MG63 (cell line): ENCODE measurements at regions not wholly inside any gene's neighbourhood (a gene's known extent, or its start where the extent isn't known, plus 50 kb on each side); places are given as distances from the start of the nearest gene placed in this dataset.

Experiments
- DNase-seq: peaks from one replicate; pipeline ENCODE4 v3.0.0-alpha.2; 2020
- H3K27me3 ChIP-seq: fragments of 250-450 bp; sonication (Bioruptor Pico); 2 replicates; pipeline ENCODE4 v1.5.1; 2020; ENCODE audit warnings: mild to moderate bottlenecking, moderate library complexity
- H3K36me3 ChIP-seq: fragments of 250-450 bp; sonication (Bioruptor Pico); 2 replicates; pipeline ENCODE4 v1.5.1; 2020; ENCODE audit warnings: mild to moderate bottlenecking, moderate library complexity
- H3K4me3 ChIP-seq: fragments of 250-450 bp; sonication (Bioruptor Pico); 2 replicates; pipeline ENCODE4 v1.5.1; 2020; ENCODE audit warnings: mild to moderate bottlenecking, moderate library complexity
- H3K9me3 ChIP-seq: fragments of 250-450 bp; sonication (Bioruptor Pico); 2 replicates; pipeline ENCODE4 v1.5.1; 2020; ENCODE audit warnings: mild to moderate bottlenecking, moderate library complexity

GRCh38 chr18:29041976-29042375 is 865.0 kb upstream of the CDH2 start:
- Histone ChIP-seq H3K4me3 (no peak overlapping the region), H3K36me3 (no peaks in the 10 kb centered on the region), H3K27me3 (no peaks in the 10 kb centered on the region), H3K9me3 (no peaks in the 10 kb centered on the region)
- DNase-seq = no peak

DNA sequence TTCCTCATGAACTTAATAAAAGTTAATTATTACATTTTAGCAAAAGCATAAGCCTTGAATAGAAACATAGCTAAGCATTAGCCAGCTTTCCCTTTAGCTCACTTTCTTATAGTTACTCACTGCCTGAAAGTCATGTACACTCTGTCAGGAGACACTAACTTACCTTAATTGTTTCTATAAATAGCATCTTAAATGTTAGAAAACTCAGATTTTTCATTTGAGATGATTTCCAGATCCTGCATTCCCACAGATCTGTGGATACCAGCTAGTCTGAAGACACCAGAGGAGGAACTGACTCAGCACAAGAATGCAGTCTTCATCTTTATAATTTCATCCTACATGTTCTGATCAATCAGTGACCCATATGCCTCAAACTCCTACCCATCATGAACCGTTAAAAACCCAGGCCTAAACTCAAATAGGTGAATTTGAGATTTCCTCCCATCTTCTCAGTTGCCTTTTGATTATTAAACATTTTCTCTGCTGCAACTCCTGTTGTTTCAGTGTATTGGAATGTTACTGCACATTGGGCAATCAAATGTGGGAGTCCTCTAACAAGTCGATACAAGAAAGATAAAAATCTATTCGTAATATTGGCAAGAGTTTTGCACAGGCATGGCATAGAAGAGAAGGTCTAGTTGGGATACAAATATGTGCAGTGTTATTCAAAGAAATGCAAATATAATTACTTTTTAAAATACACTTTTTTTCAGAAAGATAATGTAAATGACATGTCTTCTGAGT is 857.4 kb upstream of the CDH2 start:
- Histone ChIP-seq H3K36me3 (no peaks in the 10 kb centered on the region), H3K9me3 (no peaks in the 10 kb centered on the region), H3K4me3 (no peak overlapping the region), H3K27me3 (no peaks in the 10 kb centered on the region)
- no peak for DNase-seq

GRCh38 chr18:29028560-29028959 is 851.6 kb upstream of the CDH2 start:
- no peaks in the 10 kb centered on the region for H3K27me3 ChIP-seq
- no peaks in the 10 kb centered on the region for H3K36me3 ChIP-seq
- DNase-seq = no peak
- no peaks in the 10 kb centered on the region for H3K9me3 ChIP-seq
- H3K4me3 ChIP-seq = no peak overlapping the region

DNA sequence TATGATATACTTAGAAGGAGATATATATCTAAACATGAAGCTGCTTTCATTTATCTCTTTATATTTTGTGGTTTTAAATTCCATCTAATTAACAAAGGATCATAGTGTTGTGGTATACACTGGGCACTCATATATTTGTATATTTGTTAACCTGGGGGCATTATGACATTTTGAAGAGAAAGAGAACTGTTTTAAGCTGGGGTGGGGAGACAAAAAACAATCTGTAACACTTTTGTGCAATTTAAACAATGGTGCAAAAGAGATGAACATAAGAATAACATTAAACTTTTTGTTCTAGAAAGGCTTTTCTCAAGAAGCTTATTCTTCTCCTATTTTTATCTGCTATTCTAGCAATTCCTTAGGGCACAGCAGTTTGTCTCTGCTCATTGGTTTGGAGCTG is 842.0 kb upstream of the CDH2 start:
- no peaks in the 10 kb centered on the region for H3K36me3 ChIP-seq
- no peaks in the 10 kb centered on the region for H3K27me3 ChIP-seq
- no peak overlapping the region for H3K4me3 ChIP-seq
- DNase-seq = no peak
- no peaks in the 10 kb centered on the region for H3K9me3 ChIP-seq

GRCh38 chr18:29012883-29013465 is 836.0 kb upstream of the CDH2 start:
- Histone ChIP-seq H3K27me3 (no peaks in the 10 kb centered on the region), H3K4me3 (no peak overlapping the region), H3K36me3 (no peaks in the 10 kb centered on the region), H3K9me3 (no peaks in the 10 kb centered on the region)
- no peak for DNase-seq

GRCh38 chr18:29012364-29012763 is 835.4 kb upstream of the CDH2 start:
- Histone ChIP-seq H3K4me3 (no peak overlapping the region), H3K36me3 (no peaks in the 10 kb centered on the region), H3K9me3 (no peaks in the 10 kb centered on the region), H3K27me3 (no peaks in the 10 kb centered on the region)
- DNase-seq = no peak

- no peak for DNase-seq
- Histone ChIP-seq H3K27me3 (no peaks in the 10 kb centered on the region), H3K9me3 (no peaks in the 10 kb centered on the region), H3K4me3 (no peak overlapping the region), H3K36me3 (no peaks in the 10 kb centered on the region)
These were observed 832.4 kb upstream of the CDH2 start for GRCh38 chr18:29009250-29009803.

- no peaks in the 10 kb centered on the region for H3K9me3 ChIP-seq
- no peak for DNase-seq
These were observed 831.9 kb upstream of the CDH2 start for GRCh38 chr18:29008809-29009208.

DNA sequence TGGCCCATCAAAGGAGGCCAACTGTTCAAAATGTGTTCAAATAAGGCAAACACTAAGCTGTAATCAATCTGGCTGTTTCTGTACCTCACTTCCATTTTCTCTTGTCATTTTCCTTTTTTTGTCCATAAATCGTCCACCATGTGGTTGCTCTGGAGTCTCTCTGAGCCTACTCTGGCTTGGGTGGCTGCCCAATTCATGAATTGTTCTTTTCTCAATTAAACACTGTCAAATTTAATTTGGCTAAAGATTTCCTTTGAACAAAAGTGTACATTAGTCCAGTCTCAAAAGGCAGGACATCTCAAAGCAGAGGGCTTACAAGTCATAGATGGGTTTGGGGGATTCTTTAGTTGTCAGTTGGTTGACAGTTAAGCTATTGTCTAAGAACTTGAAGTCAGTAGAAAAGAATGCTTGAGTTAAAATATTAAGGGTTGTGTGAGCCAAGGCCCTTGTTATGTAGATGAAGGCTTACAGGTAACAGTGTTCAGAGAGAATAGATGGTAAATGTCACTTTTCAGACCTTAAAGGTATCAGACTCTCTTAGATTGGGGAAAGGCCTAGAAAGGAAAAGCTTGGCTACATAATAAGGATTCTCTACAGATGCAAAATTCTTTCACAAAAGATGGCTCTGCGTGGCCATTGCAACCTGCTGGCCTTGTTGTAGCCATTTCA is 831.2 kb upstream of the CDH2 start:
- Histone ChIP-seq H3K9me3 (no peaks in the 10 kb centered on the region), H3K36me3 (no peaks in the 10 kb centered on the region), H3K27me3 (no peaks in the 10 kb centered on the region), H3K4me3 (no peak overlapping the region)
- DNase-seq = no peak

More at GRCh38 chr18:29008809-29009208, 831.9 kb upstream of the CDH2 start:
- no peaks in the 10 kb centered on the region for H3K27me3 ChIP-seq
- H3K36me3 ChIP-seq = no peaks in the 10 kb centered on the region
- no peak overlapping the region for H3K4me3 ChIP-seq

DNA sequence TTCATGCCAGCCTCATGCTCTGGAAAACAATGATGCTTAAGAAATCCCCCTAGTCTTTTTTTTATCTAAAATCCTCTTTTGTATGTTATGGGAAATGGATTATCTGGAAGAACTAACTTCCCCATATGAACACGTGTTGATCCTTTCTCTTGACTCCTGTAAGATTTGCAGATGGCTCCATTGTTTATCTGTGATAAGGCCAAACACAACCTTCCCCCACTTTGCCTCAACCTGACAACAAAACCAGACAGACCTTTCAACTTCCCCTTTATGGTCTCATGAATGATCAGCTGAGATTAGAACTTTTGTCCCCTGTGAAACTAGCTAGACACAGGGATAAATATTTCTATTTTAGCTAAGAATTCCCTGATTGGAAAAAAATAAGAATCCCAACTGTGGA is 828.0 kb upstream of the CDH2 start:
- Histone ChIP-seq H3K27me3 (no peaks in the 10 kb centered on the region), H3K9me3 (no peaks in the 10 kb centered on the region), H3K36me3 (no peaks in the 10 kb centered on the region), H3K4me3 (no peak overlapping the region)
- no peak for DNase-seq

DNA sequence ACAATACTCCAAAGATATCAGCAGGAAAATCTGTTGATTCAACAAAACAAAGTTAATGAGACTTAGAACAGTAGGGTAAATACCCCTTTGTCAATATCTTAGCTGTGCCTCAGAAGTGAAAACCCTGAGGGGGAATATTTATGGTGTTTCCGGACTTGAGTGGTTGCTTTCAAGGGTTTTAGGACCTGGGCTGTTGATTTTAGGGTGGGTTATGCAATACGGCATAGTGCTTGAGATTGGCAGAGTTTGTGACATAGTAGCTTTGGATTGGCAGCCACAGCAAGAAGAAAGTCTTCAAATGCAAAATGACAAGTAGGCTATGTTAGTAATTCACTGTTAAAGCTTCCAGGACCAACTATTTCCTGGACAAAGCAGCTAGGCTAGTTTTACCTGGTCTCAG is 826.3 kb upstream of the CDH2 start:
- no peaks in the 10 kb centered on the region for H3K9me3 ChIP-seq
- H3K36me3 ChIP-seq = no peaks in the 10 kb centered on the region
- DNase-seq = no peak
- no peaks in the 10 kb centered on the region for H3K27me3 ChIP-seq
- no peak overlapping the region for H3K4me3 ChIP-seq

- no peaks in the 10 kb centered on the region for H3K9me3 ChIP-seq
- DNase-seq = no peak
- H3K27me3 ChIP-seq = no peaks in the 10 kb centered on the region
- no peak overlapping the region for H3K4me3 ChIP-seq
- H3K36me3 ChIP-seq = no peaks in the 10 kb centered on the region
These were observed 825.8 kb upstream of the CDH2 start for GRCh38 chr18:29002747-29003146.

DNA sequence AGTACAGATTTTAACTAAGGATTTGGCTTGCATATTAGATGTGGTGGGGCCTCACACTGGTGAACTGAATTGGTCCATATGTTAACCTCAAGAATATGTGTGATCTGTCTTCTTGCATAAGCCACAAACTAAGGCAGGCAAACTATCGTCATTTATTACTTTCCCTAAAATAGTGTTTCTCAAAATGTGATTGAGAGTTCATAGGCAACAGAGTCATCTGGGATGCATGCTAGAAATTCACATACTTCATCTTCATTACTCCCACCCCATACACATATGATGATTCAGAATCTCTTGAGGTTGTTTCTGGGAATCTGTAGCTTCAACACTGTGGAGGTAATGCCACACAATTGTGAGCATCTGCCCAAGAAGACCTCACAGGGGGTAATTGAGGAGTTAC is 822.8 kb upstream of the CDH2 start:
- Histone ChIP-seq H3K4me3 (no peak overlapping the region), H3K27me3 (no peaks in the 10 kb centered on the region), H3K36me3 (no peaks in the 10 kb centered on the region), H3K9me3 (no peaks in the 10 kb centered on the region)
- no peak for DNase-seq

DNA sequence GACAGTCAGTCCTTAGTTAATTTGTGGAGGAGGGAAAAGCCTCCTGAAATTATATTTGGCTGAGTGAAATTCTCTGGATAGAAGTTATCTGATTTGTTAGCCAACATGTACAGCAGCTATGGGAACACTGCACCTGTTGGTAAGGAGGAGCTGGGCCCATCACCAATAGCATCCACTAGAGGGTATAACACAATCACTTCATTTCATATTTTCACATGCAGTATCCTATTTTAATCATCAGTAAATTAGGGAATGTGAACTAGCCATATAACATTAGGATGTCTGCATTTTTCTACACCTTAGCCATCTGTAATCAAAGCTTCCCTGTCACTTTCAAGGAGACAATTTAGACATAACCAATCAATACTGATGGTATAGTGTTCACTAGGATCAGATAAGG is 818.4 kb upstream of the CDH2 start:
- Histone ChIP-seq H3K9me3 (no peaks in the 10 kb centered on the region), H3K4me3 (no peak overlapping the region), H3K36me3 (no peaks in the 10 kb centered on the region), H3K27me3 (no peaks in the 10 kb centered on the region)
- no peak for DNase-seq

DNA sequence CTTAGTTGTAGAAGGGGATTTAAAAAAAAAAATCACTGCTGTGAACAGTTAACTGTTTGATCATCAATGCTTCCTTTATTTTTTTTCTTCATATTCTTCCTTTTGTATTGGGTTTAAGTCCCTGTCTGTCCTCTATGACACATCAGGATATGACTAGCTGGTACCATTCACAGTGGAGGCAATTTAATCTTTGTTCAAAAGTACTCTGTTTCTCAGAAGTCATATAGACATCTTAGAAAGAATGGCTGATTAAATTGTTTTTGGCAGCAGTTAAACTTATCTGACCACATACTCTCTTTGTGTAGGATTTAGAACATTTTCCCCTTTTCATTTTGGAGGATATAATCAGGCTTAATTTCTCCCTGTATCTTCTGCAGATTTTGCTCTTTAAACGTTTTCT is 807.8 kb upstream of the CDH2 start:
- DNase-seq = no peak
- H3K9me3 ChIP-seq = no peaks in the 10 kb centered on the region
- no peaks in the 10 kb centered on the region for H3K27me3 ChIP-seq

GRCh38 chr18:28974504-28974903 is 797.6 kb upstream of the CDH2 start:
- Histone ChIP-seq H3K9me3 (0 out of 2 replicates have a peak, but pooled peaks cover 4% of the 10 kb centered on the region), H3K4me3 (no peak overlapping the region), H3K36me3 (no peaks in the 10 kb centered on the region), H3K27me3 (no peaks in the 10 kb centered on the region)
- DNase-seq = no peak

More for the DNA sequence above, 807.8 kb upstream of the CDH2 start:
- Histone ChIP-seq H3K4me3 (no peak overlapping the region), H3K36me3 (no peaks in the 10 kb centered on the region)

- Histone ChIP-seq H3K27me3 (no peaks in the 10 kb centered on the region), H3K9me3 (0 out of 2 replicates have a peak, but pooled peaks cover 4% of the 10 kb centered on the region), H3K4me3 (no peak overlapping the region), H3K36me3 (no peaks in the 10 kb centered on the region)
- no peak for DNase-seq
These were observed 796.4 kb upstream of the CDH2 start for GRCh38 chr18:28973324-28973723.
